Gastroesophageal sphincter (tissue), 3 donors: ENCODE measurements at regions not wholly inside any gene's neighbourhood (a gene's known extent, or its start where the extent isn't known, plus 50 kb on each side); places are given as distances from the start of the nearest gene placed in this dataset.

ENCODE experiments used
- EP300 ChIP-seq: sonication (generic); formaldehyde crosslinking; IDR thresholded peaks from one replicate; pipeline ENCODE4 v1.6.1; 2017; ENCODE audit warnings: antibody characterized with exemption, mild to moderate bottlenecking
- POLR2A ChIP-seq, 2 donors: fragments of 450-650 bp; IDR thresholded peaks; one replicate each; pipeline ENCODE4 v1.6.1; 2017; ENCODE audit warnings: antibody characterized with exemption in 2 of 2, mild to moderate bottlenecking in 2 of 2, moderate library complexity in 1 of 2
- POLR2AphosphoS5 ChIP-seq: sonication (generic); formaldehyde crosslinking; IDR thresholded peaks from one replicate; pipeline ENCODE4 v1.6.1; 2017; ENCODE audit warnings: antibody characterized with exemption
- TF ChIP-seq, protein P1 (sequence below), 4 experiments: fragments of 200-600 bp in 2 of 4; fragments of 450-650 bp in 2 of 4; sonication (generic) in 1 of 4; IDR thresholded peaks; one replicate each; pipeline ENCODE4 v1.5.1; 2017 to 2019; ENCODE audit warnings: antibody characterized with exemption in 4 of 4, mild to moderate bottlenecking in 2 of 4, moderate library complexity in 2 of 4

DNA sequence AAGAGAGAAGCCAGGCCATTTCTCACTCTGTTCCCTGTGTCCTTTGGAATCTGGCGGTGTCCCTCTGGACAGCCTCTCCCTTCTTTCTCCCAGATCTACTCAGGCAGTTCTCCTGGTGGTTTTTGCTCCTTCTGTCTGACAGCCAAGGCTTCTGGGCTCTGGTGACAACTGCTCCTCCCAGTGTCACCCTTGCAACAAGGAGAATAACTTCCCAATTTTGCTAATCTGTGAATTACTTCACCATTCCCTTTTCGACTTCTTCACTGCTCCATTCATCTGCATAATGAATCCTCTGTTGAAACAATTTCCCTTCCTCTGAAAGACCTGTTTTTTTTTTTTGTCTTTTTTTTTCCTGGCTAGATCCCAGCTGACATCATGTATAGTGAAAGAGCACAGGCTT, 56.3 kb upstream of the PDE3B start:
- TF ChIP-seq, protein P1, sequence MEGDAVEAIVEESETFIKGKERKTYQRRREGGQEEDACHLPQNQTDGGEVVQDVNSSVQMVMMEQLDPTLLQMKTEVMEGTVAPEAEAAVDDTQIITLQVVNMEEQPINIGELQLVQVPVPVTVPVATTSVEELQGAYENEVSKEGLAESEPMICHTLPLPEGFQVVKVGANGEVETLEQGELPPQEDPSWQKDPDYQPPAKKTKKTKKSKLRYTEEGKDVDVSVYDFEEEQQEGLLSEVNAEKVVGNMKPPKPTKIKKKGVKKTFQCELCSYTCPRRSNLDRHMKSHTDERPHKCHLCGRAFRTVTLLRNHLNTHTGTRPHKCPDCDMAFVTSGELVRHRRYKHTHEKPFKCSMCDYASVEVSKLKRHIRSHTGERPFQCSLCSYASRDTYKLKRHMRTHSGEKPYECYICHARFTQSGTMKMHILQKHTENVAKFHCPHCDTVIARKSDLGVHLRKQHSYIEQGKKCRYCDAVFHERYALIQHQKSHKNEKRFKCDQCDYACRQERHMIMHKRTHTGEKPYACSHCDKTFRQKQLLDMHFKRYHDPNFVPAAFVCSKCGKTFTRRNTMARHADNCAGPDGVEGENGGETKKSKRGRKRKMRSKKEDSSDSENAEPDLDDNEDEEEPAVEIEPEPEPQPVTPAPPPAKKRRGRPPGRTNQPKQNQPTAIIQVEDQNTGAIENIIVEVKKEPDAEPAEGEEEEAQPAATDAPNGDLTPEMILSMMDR (IDR thresholded peaks at IDR 0.05), result no peak
- TF ChIP-seq POLR2AphosphoS5, result no peak
- no peak for TF ChIP-seq POLR2A (IDR thresholded peaks at IDR 0.05)
- TF ChIP-seq EP300, result no peak
